ENCODE measurements at regions not wholly inside any gene's neighbourhood (a gene's known extent, or its start where the extent isn't known, plus 50 kb on each side); places are given as distances from the start of the nearest gene placed in this dataset.
"Not testable (repeated sequence)": the region's sequence is repeated elsewhere in the genome, so short reads cannot be mapped to it uniquely, and the experiment has no call there.

DNA sequence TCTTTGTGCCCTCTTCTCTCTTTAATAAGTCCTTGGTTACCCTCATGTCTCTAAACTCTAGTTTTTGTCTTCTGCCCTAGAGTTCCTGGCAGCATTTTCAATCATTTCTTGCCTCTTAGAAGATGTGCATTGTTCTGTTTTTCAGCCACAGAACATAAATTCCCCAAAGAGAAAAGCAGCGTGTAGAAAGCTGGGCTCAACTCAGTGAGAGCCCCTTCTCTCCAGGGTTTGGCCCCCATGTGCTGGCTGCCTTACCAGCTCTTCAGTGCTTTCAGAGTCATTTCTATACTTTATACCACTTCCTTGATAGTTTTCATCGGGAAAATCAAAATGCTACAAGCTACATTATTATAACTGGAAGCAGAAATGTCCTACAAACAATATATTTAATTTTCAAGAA is 369.1 kb upstream of the GRM7 start:
- no peaks in the 10 kb centered on the region for H3K9me3 ChIP-seq
- no peaks in the 10 kb centered on the region for H3K27me3 ChIP-seq
- no peaks in the 10 kb centered on the region for H3K36me3 ChIP-seq
- DNase-seq, result no peak
- H3K4me3 ChIP-seq, result no peak overlapping the region

DNA sequence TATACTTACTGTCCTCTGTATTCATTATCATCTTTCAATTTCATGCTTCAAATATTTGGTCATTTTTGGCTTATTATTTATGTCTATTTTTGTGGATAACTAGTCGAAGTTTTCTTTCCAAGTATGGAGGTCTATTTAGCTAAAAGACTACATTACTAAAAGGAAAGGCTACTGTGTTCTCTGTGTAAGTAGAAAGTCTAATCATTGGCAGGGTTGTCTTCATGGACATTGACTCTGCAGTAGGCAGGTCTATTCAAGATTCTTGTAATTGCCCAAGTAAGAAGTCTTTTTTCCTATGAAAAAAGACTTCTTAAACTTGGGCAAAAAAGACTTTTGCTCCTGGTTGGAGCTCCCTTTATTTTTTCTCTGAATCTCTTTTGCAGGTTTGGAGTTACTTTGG is 368.6 kb upstream of the GRM7 start:
- Histone ChIP-seq H3K9me3 (no peaks in the 10 kb centered on the region), H3K27me3 (no peaks in the 10 kb centered on the region), H3K4me3 (no peak overlapping the region), H3K36me3 (no peaks in the 10 kb centered on the region)
- no peak for DNase-seq

DNA sequence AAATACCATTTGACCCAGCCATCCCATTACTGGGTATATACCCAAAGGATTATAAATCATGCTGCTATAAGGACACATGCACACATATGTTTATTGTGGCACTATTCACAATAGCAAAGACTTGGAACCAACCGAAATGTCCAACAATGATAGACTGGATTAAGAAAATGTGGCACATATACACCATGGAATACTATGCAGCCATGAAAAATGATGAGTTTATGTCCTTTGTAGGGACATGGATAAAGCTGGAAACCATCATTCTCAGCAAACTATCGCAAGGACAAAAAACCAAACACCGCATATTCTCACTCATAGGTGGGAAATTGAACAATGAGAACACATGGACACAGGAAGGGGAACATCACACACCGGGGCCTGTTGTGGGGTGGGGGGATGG is 362.0 kb upstream of the GRM7 start:
- H3K9me3 ChIP-seq, H3K4me3 ChIP-seq, H3K27me3 ChIP-seq, DNase-seq, H3K36me3 ChIP-seq: not testable (repeated sequence)

DNA sequence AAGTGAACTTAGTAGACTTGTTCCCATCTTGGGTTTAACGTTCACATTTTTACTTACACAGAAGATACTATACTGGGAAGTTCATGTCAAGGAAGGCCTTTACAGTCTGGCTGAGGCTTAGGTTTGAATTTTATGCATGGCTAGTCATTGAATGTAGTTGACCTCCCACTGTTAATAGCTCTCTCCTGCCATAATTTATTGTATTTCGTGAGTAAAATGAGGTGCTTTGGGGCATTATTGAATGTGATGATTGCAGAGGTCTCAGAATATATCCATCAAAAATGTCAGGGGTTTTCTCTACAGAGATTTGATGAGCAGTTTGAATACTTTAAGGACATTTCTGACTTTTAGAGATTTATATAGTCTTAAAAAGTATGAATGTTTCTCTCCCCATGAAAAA is 356.6 kb upstream of the GRM7 start:
- H3K4me3 ChIP-seq, result no peak overlapping the region
- H3K27me3 ChIP-seq, result no peaks in the 10 kb centered on the region
- no peaks in the 10 kb centered on the region for H3K36me3 ChIP-seq
- no peaks in the 10 kb centered on the region for H3K9me3 ChIP-seq
- no peak for DNase-seq

DNA sequence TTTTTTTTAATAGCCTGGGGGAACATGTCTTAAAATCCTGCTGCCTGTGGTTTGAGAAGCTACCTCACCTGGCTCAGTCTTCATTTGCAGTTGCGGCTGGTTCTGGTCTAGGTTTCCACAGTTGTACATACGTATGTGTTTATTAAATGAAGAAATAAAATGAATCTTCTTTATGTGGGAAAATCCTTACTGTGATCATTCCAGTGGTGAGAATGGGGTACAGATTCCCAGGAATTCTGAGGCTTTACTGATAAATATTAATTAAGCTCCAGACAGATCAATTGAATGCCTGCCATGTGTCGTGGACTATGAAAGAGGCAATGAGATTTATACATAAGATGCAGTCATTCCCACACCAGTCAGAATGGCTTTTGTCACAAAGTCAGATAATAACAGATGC is 356.1 kb upstream of the GRM7 start:
- no peak for DNase-seq
- H3K9me3 ChIP-seq, result no peaks in the 10 kb centered on the region
- no peaks in the 10 kb centered on the region for H3K36me3 ChIP-seq
- H3K4me3 ChIP-seq, result no peak overlapping the region
- no peaks in the 10 kb centered on the region for H3K27me3 ChIP-seq

DNA sequence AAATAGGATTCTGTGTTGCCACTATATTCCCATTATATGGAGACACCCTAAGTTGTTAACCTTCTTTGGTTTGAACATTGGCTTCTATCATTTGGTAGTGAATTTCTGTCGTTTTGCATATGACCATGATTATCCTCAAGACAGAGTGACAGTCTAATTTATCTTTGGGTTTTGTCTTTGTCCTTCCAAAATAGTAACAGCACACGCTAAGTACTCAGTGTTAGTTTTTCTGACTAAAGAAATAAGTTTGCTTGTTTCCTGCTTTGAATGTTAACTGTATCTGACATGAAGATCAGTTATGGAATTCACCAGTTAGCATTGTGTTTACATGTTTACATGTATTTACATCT is 352.5 kb upstream of the GRM7 start:
- no peak for DNase-seq
- H3K9me3 ChIP-seq, result no peaks in the 10 kb centered on the region
- no peaks in the 10 kb centered on the region for H3K27me3 ChIP-seq
- H3K36me3 ChIP-seq, result no peaks in the 10 kb centered on the region
- H3K4me3 ChIP-seq, result no peak overlapping the region

DNA sequence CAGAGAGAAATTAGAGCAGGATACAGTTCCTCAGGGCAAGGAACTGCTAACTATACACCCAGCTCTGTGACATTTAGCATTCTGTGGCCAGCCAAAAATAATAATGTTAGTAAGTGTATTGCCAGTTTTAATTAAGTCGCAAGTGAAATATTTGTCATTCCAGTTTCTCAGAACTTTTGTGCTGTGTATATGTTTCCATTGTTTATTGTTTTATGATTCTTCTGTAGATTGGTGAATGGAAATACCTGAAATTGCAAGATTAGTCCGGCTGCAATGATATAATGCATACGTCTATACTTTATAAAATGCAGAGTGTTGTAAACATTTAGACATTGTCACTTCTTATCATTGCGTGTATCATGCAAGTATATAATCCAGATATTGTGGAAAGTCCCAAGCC is 351.3 kb upstream of the GRM7 start:
- H3K9me3 ChIP-seq, result no peaks in the 10 kb centered on the region
- no peak overlapping the region for H3K4me3 ChIP-seq
- DNase-seq, result no peak
- no peaks in the 10 kb centered on the region for H3K27me3 ChIP-seq
- no peaks in the 10 kb centered on the region for H3K36me3 ChIP-seq

DNA sequence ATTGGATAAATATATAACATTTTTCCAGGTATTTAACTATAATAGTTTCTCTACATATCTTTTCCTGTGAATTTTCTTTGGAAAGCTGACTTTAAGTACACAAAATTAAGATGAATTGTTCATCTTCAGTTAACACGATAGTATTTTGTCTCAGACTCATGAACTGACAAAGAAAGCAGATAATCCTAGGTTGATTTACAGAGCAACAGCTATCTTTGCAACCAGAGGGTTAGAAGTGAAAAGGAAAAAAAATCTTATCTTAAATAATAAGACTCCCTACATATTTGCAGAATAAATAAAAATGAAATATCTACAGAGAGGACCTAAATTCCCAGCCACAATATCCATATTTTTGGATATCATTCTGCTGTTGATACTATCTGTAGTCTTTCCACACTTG is 350.2 kb upstream of the GRM7 start:
- H3K36me3 ChIP-seq, result no peaks in the 10 kb centered on the region
- H3K4me3 ChIP-seq, result no peak overlapping the region
- no peak for DNase-seq
- no peaks in the 10 kb centered on the region for H3K9me3 ChIP-seq
- no peaks in the 10 kb centered on the region for H3K27me3 ChIP-seq

DNA sequence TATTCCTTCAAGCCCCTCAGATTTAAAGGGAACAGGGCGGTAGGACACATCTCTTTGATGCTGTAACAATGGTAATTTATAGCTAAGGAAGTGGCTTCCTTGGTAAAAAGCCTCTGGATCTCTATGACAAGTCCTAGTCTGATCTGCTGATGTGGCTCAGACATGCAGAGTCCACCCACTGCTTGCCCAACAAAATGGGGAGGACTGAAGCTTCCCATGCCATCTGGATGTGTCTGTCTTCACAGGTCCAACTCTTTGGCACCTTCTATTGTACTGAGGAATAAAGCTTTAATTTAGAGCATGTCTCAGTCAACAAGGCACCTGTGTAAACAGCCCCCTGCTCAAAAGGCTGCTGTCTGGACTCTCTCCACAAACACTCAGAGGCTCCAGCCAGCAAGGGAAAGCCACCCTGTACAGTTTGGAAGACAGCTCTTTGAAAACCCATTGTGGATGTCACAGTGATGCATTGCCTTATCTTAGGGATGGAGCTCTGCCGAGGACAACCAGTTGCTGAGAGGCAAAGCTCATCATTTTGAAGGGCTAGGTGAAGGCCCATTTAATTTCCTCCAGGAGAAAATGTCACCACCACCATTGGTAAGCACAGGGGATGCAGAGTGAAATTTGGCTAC is 348.6 kb upstream of the GRM7 start:
- no peaks in the 10 kb centered on the region for H3K36me3 ChIP-seq
- H3K27me3 ChIP-seq, result no peaks in the 10 kb centered on the region
- no peak for DNase-seq
- no peaks in the 10 kb centered on the region for H3K9me3 ChIP-seq
- H3K4me3 ChIP-seq, result no peak overlapping the region

DNA sequence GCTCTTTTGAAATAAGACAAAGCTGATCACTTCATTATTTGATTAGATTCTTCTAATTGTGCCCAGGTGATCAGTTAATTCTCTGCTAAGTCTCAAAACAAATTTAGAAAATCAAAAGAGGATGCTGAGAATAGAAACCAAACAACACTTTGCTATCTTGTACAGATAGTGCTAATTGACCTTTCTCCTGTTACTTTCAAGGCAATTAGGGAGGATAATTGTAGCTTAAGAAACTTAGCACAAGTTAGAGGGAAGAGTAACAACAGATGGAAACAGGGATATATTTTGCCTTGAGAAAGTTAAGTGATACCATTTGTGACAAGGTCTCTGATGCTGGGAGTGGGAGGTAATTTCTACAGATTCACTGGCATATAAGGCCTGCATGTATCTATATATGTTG is 344.8 kb upstream of the GRM7 start:
- DNase-seq, result no peak
- H3K4me3 ChIP-seq, result no peak overlapping the region
- H3K27me3 ChIP-seq, result no peaks in the 10 kb centered on the region
- H3K36me3 ChIP-seq, result no peaks in the 10 kb centered on the region
- H3K9me3 ChIP-seq, result no peaks in the 10 kb centered on the region

DNA sequence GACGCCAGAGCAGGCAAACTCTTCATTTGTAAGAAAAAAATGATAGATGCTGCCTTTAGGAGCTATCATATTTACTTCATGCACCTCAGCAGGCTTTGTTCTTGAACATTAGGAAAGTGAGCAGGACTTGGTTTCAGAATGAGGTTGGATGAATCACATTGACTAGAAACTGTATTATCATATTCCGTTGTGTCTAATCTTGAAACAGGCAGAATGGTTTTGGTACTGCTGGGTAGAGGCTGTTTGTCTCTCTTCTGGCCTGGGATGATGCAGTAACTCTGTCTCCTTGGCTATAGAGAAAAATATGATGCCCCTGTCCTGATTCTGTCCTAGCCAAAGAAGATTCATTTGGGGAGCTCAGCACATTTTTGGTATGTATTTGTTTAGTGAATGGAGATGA is 344.2 kb upstream of the GRM7 start:
- no peaks in the 10 kb centered on the region for H3K27me3 ChIP-seq
- no peaks in the 10 kb centered on the region for H3K36me3 ChIP-seq
- no peaks in the 10 kb centered on the region for H3K9me3 ChIP-seq
- H3K4me3 ChIP-seq, result no peak overlapping the region
- DNase-seq, result no peak

DNA sequence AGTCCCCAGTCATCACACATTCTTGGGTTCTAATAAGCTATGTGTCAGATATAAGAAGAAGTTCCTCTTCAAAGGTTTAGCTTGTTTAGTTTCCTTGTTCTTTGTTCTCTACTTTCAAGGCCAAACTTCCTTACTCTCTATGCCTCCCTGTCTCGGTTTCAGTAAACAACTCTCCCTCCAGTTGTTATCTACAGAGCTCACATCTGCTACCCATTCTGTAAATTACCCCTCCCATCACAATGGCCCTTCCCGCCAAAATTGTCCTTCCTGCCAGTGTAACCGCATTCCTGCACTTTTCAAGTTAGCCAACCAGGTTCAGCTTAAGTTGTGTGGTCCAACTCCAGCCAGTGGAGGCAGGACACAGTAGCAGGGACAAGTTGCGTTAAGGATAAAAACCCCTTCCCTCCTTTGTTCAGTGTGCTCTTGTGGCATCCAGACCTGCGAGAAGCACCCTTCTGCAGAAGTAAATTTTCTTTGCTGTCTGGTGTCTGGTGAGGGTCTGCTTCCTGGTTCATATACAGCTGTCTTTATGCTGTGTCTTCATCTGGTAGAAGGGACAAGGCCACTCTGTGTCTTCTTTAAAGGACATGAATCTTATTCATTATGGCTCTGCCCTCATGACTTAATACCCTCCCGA is 342.1 kb upstream of the GRM7 start:
- Histone ChIP-seq H3K27me3 (no peaks in the 10 kb centered on the region), H3K36me3 (no peaks in the 10 kb centered on the region), H3K9me3 (no peaks in the 10 kb centered on the region), H3K4me3 (no peak overlapping the region)
- no peak for DNase-seq

DNA sequence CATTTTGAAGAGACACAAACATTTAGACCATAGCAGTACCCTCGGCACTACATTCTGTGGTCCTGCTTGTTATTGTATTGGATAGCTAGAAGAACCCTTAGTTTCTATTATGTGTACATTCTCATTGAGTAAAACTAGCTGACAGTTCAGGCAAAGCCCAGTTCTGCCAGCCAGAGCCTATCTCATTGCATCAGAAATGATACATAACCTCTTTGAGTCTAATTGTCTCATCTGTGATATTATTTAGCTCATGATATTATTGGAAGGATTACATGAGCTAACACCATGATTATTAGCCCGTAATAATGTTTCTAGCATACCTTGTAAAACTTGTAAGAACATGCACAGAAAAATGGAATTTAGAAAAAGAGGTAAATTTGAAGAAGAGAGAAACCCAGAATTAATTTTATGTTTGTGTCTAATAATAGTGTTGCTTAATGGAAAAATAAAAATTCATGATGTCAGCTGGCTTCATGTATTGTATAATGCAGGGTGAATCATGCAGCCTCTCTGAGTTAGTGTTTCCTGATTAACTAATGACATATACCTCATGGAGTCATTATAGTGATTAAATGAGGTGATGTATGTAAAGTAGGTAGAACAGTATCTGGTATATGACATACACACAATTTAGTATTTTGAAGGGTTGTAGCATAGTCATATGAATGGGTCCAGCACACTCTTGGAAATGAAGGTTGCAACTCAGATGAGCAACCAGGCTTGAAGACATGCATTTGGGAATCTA is 339.4 kb upstream of the GRM7 start:
- DNase-seq, result no peak
- H3K27me3 ChIP-seq, result no peaks in the 10 kb centered on the region
- H3K9me3 ChIP-seq, result no peaks in the 10 kb centered on the region
- no peak overlapping the region for H3K4me3 ChIP-seq
- no peaks in the 10 kb centered on the region for H3K36me3 ChIP-seq

DNA sequence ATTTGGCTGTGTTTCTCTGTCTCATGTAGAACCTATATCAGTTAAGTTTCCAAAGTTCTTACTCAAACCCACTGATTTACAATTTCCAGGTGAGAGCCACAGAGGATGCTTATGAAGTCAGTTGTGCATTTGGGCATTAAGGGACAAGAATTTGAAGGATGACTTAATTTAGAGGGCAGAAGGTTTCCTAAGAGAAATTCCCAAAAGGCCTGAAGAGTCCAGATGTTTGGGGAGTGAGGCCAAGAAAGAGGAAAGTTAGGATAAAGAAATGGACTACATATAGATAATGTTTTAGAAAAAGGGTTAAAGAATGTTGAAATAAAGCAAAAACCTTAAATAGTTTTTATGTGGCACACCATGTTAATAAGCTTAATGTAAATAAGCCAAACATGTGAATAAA is 338.7 kb upstream of the GRM7 start:
- no peaks in the 10 kb centered on the region for H3K9me3 ChIP-seq
- no peaks in the 10 kb centered on the region for H3K36me3 ChIP-seq
- H3K27me3 ChIP-seq, result no peaks in the 10 kb centered on the region
- no peak overlapping the region for H3K4me3 ChIP-seq
- DNase-seq, result no peak

DNA sequence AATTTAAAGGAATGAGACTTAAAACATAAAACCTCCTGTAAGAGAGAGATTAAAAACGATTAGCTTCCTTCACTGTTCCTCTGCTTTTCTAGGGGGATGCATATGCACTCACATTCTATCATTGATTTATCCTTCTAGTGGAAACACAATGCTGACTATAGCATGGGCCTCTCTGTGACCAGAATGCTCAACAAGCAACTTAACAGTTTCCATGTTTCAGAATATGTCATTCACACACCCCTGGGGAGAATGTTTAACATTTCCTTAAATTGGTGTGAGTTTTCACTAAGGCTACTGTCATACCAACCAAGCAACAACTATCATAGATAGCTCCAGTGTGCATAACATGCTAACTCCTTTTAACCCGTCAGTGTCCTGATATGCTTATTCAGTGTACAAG is 337.9 kb upstream of the GRM7 start:
- Histone ChIP-seq H3K36me3 (no peaks in the 10 kb centered on the region), H3K27me3 (no peaks in the 10 kb centered on the region), H3K4me3 (no peak overlapping the region), H3K9me3 (no peaks in the 10 kb centered on the region)
- DNase-seq, result no peak

DNA sequence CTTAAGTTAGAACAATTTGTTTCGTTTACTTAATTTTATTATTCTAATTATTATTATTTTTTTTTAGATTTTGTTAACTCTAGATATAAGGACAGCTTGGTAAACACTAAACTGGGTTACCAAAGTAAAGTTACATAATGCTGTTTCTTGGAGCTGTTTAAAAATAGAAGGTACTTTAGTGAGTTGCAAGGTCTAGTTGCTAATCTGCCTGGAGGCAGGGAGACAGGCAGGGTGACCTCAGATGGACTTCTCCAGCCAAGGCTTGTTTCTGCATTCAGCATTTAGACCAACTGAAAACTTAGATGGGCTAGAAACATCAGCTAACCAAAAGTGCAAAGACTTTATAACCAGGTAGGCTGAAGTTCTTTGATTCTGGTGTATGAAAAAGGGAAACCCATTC is 336.4 kb upstream of the GRM7 start:
- no peak for DNase-seq
- Histone ChIP-seq H3K9me3 (no peaks in the 10 kb centered on the region), H3K36me3 (no peaks in the 10 kb centered on the region), H3K4me3 (no peak overlapping the region), H3K27me3 (no peaks in the 10 kb centered on the region)

DNA sequence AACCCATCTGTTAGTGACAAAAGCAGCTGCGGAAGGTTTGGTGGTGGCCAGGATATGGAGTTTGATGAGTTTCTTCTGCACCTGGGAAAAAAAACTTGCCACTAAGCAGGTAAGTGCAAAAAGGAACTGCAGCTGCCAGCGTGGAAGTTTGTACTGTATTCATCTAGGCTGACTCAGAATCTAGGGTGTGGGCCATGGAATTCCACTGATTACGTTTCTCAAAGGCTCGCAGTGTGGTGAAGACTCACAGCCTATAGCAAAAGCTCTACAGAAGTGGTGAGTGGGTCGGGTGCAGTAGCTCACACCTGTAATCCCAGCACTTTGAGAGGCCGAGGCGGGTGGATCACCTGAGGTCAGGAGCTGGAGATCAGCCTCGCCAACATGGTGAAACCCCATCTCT is 334.6 kb upstream of the GRM7 start:
- H3K27me3 ChIP-seq, result no peaks in the 10 kb centered on the region
- H3K9me3 ChIP-seq, result no peaks in the 10 kb centered on the region
- no peak overlapping the region for H3K4me3 ChIP-seq
- no peak for DNase-seq
- H3K36me3 ChIP-seq, result no peaks in the 10 kb centered on the region

DNA sequence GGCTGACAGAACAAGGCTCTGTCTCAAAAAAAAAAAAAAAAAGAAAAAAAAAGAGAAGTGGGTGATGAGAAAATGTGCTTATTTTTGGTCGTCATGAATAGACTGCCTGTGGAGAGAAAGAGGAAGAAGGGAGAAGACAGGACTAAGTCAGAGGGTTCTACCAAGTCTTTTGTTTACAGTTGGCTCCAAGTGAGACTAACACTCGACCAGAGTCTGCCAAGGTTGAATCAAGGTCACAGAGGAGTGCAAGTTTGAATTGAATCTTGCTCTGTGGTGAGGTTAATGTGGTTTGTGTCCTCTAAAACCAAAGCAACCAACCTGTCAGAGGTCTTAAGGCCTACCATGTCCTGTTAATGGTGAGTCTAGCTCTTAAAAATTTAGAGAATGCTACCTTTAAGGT is 334.1 kb upstream of the GRM7 start:
- Histone ChIP-seq H3K9me3 (no peaks in the 10 kb centered on the region), H3K4me3 (no peak overlapping the region), H3K36me3 (no peaks in the 10 kb centered on the region), H3K27me3 (no peaks in the 10 kb centered on the region)
- DNase-seq, result no peak

All from MG63 (cell line).